ENCODE measurements at regions not wholly inside any gene's neighbourhood (a gene's known extent, or its start where the extent isn't known, plus 50 kb on each side); places are given as distances from the start of the nearest gene placed in this dataset.
"Not testable (repeated sequence)": the region's sequence is repeated elsewhere in the genome, so short reads cannot be mapped to it uniquely, and the experiment has no call there.

DNA sequence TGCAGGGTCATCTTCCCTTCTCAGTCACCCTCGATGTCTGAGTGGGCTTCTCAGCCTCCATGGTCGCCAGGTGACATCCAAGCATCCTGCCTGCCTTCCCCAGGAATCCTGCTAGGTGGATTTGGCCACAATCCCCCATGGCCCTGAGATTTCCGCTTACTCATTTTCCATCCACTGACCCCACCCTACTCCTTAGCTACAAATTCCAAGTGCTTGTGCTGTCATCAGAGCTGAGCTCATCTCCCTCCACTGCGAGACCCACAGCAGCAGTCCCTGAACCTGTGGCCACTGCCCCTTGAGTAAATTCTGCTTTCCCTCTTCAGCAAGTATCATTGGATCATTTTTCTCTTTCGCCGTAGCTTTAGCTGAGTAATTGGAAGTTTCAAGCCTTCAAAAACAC lies 90.5 kb upstream of the ANKRD10 start:
- no peak overlapping the region for H3K4me3 Mint-ChIP-seq
- H3K9me3 Mint-ChIP-seq: peaks cover 4 to 10% (median 6%) of the 10 kb centered on the region in 3 donors
- H3K27me3 Mint-ChIP-seq: peaks cover 2% of the 10 kb centered on the region
- no peaks in the 10 kb centered on the region for H3K4me1 Mint-ChIP-seq
- no peaks in the 10 kb centered on the region for H3K36me3 Mint-ChIP-seq
- no peak overlapping the region for H3K27ac Mint-ChIP-seq

- Mint-ChIP-seq H3K4me1 (no peaks in the 10 kb centered on the region), H3K27ac (no peak overlapping the region), H3K36me3 (no peaks in the 10 kb centered on the region), H3K4me3 (peak overlapping the region in 1 of 4 donors; percentile 37), H3K9me3 (peaks cover 3 to 10% (median 4%) of the 10 kb centered on the region in 3 donors), H3K27me3 (peaks cover 2% of the 10 kb centered on the region)
Measured at GRCh38 chr13:111004444-111004843, 89.6 kb upstream of the ANKRD10 start.

- Mint-ChIP-seq H3K9me3 (peaks cover 0 to 6% (median 2%) of the 10 kb centered on the region in 3 donors), H3K4me1 (peaks cover 12 to 14% (median 12%) of the 10 kb centered on the region in 3 donors), H3K36me3 (no peaks in the 10 kb centered on the region), H3K4me3 (no peak overlapping the region), H3K27me3 (peaks cover 11% of the 10 kb centered on the region), H3K27ac (no peak overlapping the region)
Measured at GRCh38 chr13:111001636-111002035, 86.8 kb upstream of the ANKRD10 start.

GRCh38 chr13:110993788-110994187 lies 78.9 kb upstream of the ANKRD10 start:
- H3K4me3 Mint-ChIP-seq: no peak overlapping the region
- peaks cover 14 to 17% (median 16%) of the 10 kb centered on the region in 3 donors for H3K4me1 Mint-ChIP-seq
- peaks cover 13% of the 10 kb centered on the region for H3K27me3 Mint-ChIP-seq
- peaks cover 0 to 5% (median 2%) of the 10 kb centered on the region in 3 donors for H3K9me3 Mint-ChIP-seq
- no peaks in the 10 kb centered on the region for H3K36me3 Mint-ChIP-seq
- no peak overlapping the region for H3K27ac Mint-ChIP-seq

GRCh38 chr13:110991991-110992508 lies 77.2 kb upstream of the ANKRD10 start:
- H3K4me3 Mint-ChIP-seq: no peak overlapping the region
- H3K4me1 Mint-ChIP-seq: peaks cover 6 to 7% (median 7%) of the 10 kb centered on the region in 3 donors
- H3K9me3 Mint-ChIP-seq: peaks cover 0 to 5% (median 2%) of the 10 kb centered on the region in 3 donors
- H3K27ac Mint-ChIP-seq: no peak overlapping the region
- H3K27me3 Mint-ChIP-seq: peaks cover 11% of the 10 kb centered on the region
- H3K36me3 Mint-ChIP-seq: no peaks in the 10 kb centered on the region

- Mint-ChIP-seq H3K36me3 (no peaks in the 10 kb centered on the region), H3K27me3 (peaks cover 13% of the 10 kb centered on the region), H3K4me1 (peaks cover 0 to 1% (median 0%) of the 10 kb centered on the region in 3 donors), H3K9me3 (no peaks in the 10 kb centered on the region), H3K4me3 (no peak overlapping the region), H3K27ac (no peak overlapping the region)
Measured at GRCh38 chr13:110989331-110989730, 74.5 kb upstream of the ANKRD10 start.

GRCh38 chr13:110985541-110985940 lies 70.7 kb upstream of the ANKRD10 start:
- H3K4me3 Mint-ChIP-seq: no peak overlapping the region
- no peaks in the 10 kb centered on the region for H3K4me1 Mint-ChIP-seq
- no peaks in the 10 kb centered on the region for H3K9me3 Mint-ChIP-seq
- H3K36me3 Mint-ChIP-seq: no peaks in the 10 kb centered on the region
- H3K27ac Mint-ChIP-seq: no peak overlapping the region
- H3K27me3 Mint-ChIP-seq: peaks cover 19% of the 10 kb centered on the region

DNA sequence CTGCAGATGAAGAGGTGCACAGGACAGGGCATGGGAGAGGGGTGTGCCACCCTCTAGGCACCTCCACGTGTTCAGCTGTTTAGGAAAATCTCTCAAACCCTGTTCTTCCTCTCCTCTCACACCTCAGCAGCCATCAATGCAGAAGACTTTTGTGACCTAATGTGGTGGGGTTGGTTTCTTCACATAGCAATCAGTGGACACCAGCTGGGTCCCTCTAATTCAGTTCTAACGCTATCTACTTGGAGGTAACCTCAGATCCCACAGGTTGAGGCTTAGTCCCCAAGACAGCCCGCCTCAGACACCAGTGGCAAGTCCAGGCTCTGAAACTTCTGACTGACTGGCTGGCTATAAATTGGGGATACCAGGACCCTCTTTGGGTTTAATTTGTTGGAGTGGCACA lies 69.9 kb upstream of the ANKRD10 start:
- Mint-ChIP-seq H3K4me1 (no peaks in the 10 kb centered on the region), H3K9me3 (no peaks in the 10 kb centered on the region)

GRCh38 chr13:110984381-110984780 lies 69.5 kb upstream of the ANKRD10 start:
- no peaks in the 10 kb centered on the region for H3K4me1 Mint-ChIP-seq
- no peak overlapping the region for H3K4me3 Mint-ChIP-seq
- peaks cover 19% of the 10 kb centered on the region for H3K27me3 Mint-ChIP-seq
- H3K9me3 Mint-ChIP-seq: peaks cover 0 to 1% (median 0%) of the 10 kb centered on the region in 3 donors
- no peaks in the 10 kb centered on the region for H3K36me3 Mint-ChIP-seq
- H3K27ac Mint-ChIP-seq: no peak overlapping the region

More for the DNA sequence above, 69.9 kb upstream of the ANKRD10 start:
- H3K27me3 Mint-ChIP-seq: peaks cover 19% of the 10 kb centered on the region
- H3K36me3 Mint-ChIP-seq: no peaks in the 10 kb centered on the region
- H3K27ac Mint-ChIP-seq: no peak overlapping the region
- H3K4me3 Mint-ChIP-seq: no peak overlapping the region

DNA sequence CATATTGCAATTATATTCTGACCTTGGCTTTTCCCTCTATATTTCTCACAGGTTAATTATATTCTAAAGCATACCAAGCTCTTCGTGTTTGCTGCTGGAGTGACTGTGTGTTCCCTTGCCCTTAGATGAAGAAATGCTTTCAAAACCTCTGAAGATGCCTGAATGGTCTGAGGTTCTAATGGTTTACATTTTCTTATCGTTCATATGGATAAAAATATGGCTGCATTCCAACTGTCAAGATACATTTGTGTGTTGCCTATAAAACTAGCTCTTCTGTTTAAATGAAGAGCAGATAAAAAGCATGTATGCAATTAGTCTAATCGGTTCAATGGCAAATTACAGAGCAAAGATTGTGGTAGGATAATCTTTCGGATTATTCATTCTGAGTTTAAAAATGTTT lies 68.4 kb upstream of the ANKRD10 start:
- peaks cover 0 to 7% (median 3%) of the 10 kb centered on the region in 3 donors for H3K9me3 Mint-ChIP-seq
- H3K27ac Mint-ChIP-seq: no peak overlapping the region
- no peak overlapping the region for H3K4me3 Mint-ChIP-seq
- peaks cover 24% of the 10 kb centered on the region for H3K27me3 Mint-ChIP-seq
- no peaks in the 10 kb centered on the region for H3K36me3 Mint-ChIP-seq
- H3K4me1 Mint-ChIP-seq: no peaks in the 10 kb centered on the region

- Mint-ChIP-seq H3K4me3 (peak overlapping the region in 1 of 4 donors; percentile 16), H3K27me3 (peaks cover 20% of the 10 kb centered on the region), H3K27ac (no peak overlapping the region), H3K4me1 (no peaks in the 10 kb centered on the region), H3K36me3 (no peaks in the 10 kb centered on the region), H3K9me3 (peaks cover 0 to 10% (median 5%) of the 10 kb centered on the region in 3 donors)
Measured at GRCh38 chr13:110981379-110981778, 66.5 kb upstream of the ANKRD10 start.

GRCh38 chr13:110980921-110981320 lies 66.1 kb upstream of the ANKRD10 start:
- Mint-ChIP-seq H3K27ac (no peak overlapping the region), H3K9me3 (peaks cover 0 to 10% (median 5%) of the 10 kb centered on the region in 3 donors), H3K27me3 (peaks cover 20% of the 10 kb centered on the region), H3K4me3 (no peak overlapping the region), H3K36me3 (no peaks in the 10 kb centered on the region), H3K4me1 (no peaks in the 10 kb centered on the region)

GRCh38 chr13:110979149-110979548 lies 64.3 kb upstream of the ANKRD10 start:
- Mint-ChIP-seq H3K27me3 (peaks cover 13% of the 10 kb centered on the region), H3K9me3 (peaks cover 0 to 10% (median 5%) of the 10 kb centered on the region in 3 donors)
- not testable (repeated sequence) for H3K36me3 Mint-ChIP-seq, H3K27ac Mint-ChIP-seq, H3K4me3 Mint-ChIP-seq, H3K4me1 Mint-ChIP-seq

DNA sequence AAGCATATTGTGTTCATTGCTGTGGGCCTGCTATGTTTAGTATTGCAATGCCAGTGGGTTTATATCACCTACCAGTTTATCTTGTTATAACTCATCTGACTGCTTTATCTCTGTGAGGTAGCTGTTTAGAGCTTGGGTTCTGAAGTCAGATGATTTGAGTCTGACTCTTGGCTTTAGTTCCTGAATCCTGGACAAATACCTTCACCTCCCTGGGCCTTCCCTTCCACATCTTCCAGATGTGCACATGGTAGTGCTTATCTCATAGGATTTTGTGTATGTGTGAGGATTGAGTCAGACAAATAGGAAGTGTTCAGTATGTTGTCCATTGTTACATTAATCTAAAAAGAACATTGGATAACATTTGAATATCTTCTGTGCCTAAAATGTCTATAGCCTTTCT lies 63.5 kb upstream of the ANKRD10 start:
- peak overlapping the region in 1 of 3 donors; percentile 3 for H3K27ac Mint-ChIP-seq
- peaks cover 8% of the 10 kb centered on the region for H3K27me3 Mint-ChIP-seq
- H3K4me3 Mint-ChIP-seq: no peak overlapping the region
- H3K36me3 Mint-ChIP-seq: no peaks in the 10 kb centered on the region
- no peaks in the 10 kb centered on the region for H3K4me1 Mint-ChIP-seq
- peaks cover 0 to 10% (median 5%) of the 10 kb centered on the region in 3 donors for H3K9me3 Mint-ChIP-seq

- Mint-ChIP-seq H3K4me3 (no peak overlapping the region), H3K27me3 (peaks cover 8% of the 10 kb centered on the region)
Measured at GRCh38 chr13:110976785-110977184, 61.9 kb upstream of the ANKRD10 start.

DNA sequence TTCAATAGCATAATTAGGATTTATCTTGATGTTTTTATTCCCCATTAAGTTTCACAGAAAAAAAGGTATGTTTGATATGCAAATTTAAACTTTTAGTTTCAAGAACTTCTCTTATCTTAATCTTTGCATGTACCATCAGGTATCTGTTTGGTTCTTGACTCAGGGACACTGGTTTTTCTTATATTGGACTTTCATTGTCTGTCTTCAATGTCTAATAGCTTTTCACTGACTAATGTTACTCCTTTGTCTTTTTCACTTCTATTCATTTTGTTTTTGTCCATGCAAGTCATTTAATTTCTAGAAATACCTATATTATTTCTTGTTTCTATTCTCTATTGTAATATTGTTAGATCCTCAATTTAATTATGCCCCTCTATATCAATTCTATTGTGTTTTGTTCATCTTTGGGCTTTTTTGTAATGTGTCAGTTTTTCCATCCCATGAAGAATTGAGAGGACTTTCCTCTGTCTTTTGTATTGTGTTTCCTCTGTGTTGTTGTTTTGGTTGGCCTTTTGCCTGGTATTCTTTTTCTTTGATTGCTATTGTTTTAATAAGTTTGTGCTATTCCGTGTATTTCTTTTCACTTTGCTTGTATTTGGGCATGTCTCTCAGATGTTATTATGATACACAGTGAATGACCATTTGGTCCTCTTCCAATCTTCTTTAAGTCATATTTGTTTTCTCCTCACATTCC lies 58.3 kb upstream of the ANKRD10 start:
- Mint-ChIP-seq H3K4me1 (no peaks in the 10 kb centered on the region), H3K27ac (no peak overlapping the region), H3K36me3 (no peaks in the 10 kb centered on the region), H3K4me3 (peak overlapping the region in 1 of 4 donors; percentile 15), H3K27me3 (peaks cover 2% of the 10 kb centered on the region), H3K9me3 (peaks cover 2 to 3% (median 3%) of the 10 kb centered on the region in 3 donors)

More at GRCh38 chr13:110976785-110977184, 61.9 kb upstream of the ANKRD10 start:
- no peaks in the 10 kb centered on the region for H3K4me1 Mint-ChIP-seq
- H3K9me3 Mint-ChIP-seq: peaks cover 2 to 10% (median 5%) of the 10 kb centered on the region in 3 donors
- no peaks in the 10 kb centered on the region for H3K36me3 Mint-ChIP-seq
- H3K27ac Mint-ChIP-seq: no peak overlapping the region

Measured in IgD-negative memory B cell (primary cell).